ENCODE measurements at regions not wholly inside any gene's neighbourhood (a gene's known extent, or its start where the extent isn't known, plus 50 kb on each side); places are given as distances from the start of the nearest gene placed in this dataset.

DNA sequence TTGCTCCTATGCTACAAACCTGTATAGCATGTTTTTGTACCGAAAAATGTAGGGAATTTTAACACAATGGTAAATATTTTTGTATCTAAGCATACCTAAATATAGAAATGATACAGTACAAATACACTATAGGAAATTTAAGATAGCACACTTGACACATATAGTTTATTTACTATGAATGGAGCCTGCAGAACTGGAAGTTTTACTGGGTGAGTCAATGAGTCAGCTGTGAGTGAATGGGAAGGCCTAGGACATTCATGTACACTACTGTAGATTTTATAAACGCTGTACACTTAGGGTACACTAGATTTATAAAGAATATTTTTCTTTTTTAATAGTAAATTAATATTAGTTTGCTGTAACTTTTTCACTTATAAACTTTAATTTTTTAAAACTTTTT lies 707.7 kb upstream of the EPHA6 start:
- BruUV-seq (replicated peaks), result no TSS peak
- H3K79me2 ChIP-seq (ENCODE audit: insufficient read depth, low read length), result no peaks in the 10 kb centered on the region
- peaks cover 12 to 16% of the 10 kb centered on the region in 2 experiments; a peak in 2 of 4 replicates for H3K9me3 ChIP-seq (ENCODE audit: control insufficient read depth in 1 of 2, insufficient read depth in 1 of 2, low read depth in 1 of 2, low read length in 2 of 2)
- no peaks in the 10 kb centered on the region for H3K9me2 ChIP-seq (ENCODE audit: insufficient read depth)
- H3K4me1 ChIP-seq (ENCODE audit: control insufficient read depth in 1 of 2, insufficient read depth in 2 of 2, low read length in 2 of 2), result no peaks in the 10 kb centered on the region
- H4K20me1 ChIP-seq (ENCODE audit: insufficient read depth), result no peaks in the 10 kb centered on the region
- no peak for TF ChIP-seq SIN3A (IDR thresholded peaks at IDR 0.05; ENCODE audit: low read depth)
- TF ChIP-seq POLR2A (IDR thresholded peaks at IDR 0.05; ENCODE audit: borderline replicate concordance, extremely low read depth, insufficient read depth, insufficient read length), result no peak
- TF ChIP-seq, protein P1, sequence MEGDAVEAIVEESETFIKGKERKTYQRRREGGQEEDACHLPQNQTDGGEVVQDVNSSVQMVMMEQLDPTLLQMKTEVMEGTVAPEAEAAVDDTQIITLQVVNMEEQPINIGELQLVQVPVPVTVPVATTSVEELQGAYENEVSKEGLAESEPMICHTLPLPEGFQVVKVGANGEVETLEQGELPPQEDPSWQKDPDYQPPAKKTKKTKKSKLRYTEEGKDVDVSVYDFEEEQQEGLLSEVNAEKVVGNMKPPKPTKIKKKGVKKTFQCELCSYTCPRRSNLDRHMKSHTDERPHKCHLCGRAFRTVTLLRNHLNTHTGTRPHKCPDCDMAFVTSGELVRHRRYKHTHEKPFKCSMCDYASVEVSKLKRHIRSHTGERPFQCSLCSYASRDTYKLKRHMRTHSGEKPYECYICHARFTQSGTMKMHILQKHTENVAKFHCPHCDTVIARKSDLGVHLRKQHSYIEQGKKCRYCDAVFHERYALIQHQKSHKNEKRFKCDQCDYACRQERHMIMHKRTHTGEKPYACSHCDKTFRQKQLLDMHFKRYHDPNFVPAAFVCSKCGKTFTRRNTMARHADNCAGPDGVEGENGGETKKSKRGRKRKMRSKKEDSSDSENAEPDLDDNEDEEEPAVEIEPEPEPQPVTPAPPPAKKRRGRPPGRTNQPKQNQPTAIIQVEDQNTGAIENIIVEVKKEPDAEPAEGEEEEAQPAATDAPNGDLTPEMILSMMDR (IDR thresholded peaks at IDR 0.05 in 2 of 3, conservative IDR thresholded peaks at IDR 0.05 in 1 of 3; ENCODE audit: borderline replicate concordance in 1 of 3, insufficient read depth in 1 of 3, low read depth in 2 of 3, low read length in 2 of 3), result no peak
- TF ChIP-seq ZNF274 (IDR thresholded peaks at IDR 0.05; ENCODE audit: low read depth, low read length), result no peak
- TF ChIP-seq, protein P2, sequence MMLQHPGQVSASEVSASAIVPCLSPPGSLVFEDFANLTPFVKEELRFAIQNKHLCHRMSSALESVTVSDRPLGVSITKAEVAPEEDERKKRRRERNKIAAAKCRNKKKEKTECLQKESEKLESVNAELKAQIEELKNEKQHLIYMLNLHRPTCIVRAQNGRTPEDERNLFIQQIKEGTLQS (IDR thresholded peaks at IDR 0.05), result no peak
- no peak for TF ChIP-seq JUND (IDR thresholded peaks at IDR 0.05)
- TF ChIP-seq ZFX (IDR thresholded peaks at IDR 0.05), result no peak
- TF ChIP-seq, protein P3, sequence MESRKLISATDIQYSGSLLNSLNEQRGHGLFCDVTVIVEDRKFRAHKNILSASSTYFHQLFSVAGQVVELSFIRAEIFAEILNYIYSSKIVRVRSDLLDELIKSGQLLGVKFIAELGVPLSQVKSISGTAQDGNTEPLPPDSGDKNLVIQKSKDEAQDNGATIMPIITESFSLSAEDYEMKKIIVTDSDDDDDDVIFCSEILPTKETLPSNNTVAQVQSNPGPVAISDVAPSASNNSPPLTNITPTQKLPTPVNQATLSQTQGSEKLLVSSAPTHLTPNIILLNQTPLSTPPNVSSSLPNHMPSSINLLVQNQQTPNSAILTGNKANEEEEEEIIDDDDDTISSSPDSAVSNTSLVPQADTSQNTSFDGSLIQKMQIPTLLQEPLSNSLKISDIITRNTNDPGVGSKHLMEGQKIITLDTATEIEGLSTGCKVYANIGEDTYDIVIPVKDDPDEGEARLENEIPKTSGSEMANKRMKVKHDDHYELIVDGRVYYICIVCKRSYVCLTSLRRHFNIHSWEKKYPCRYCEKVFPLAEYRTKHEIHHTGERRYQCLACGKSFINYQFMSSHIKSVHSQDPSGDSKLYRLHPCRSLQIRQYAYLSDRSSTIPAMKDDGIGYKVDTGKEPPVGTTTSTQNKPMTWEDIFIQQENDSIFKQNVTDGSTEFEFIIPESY (IDR thresholded peaks at IDR 0.05; ENCODE audit: extremely low read depth, insufficient replicate concordance, low read length), result no peak
- no peak for TF ChIP-seq CBX3 (IDR thresholded peaks at IDR 0.05; ENCODE audit: low read depth)
- no peak for TF ChIP-seq EZH2phosphoT487 (IDR thresholded peaks at IDR 0.05; ENCODE audit: borderline replicate concordance)
- TF ChIP-seq RAD21 (IDR thresholded peaks at IDR 0.05; ENCODE audit: low read depth), result no peak
- no peak for TF ChIP-seq SRF (IDR thresholded peaks at IDR 0.05; ENCODE audit: low read depth)
- no peak for TF ChIP-seq EGR1 (IDR thresholded peaks at IDR 0.05; ENCODE audit: low read depth)
- H3K4me2 ChIP-seq (ENCODE audit: low read length), result no peak overlapping the region
- DNase-seq (ENCODE audit: low read depth, low spot score) (no peak), ATAC-seq (no peak)
- H3K9ac ChIP-seq (ENCODE audit: low read length), result no peak overlapping the region
- H3K36me3 ChIP-seq (ENCODE audit: control insufficient read depth in 1 of 2, insufficient read depth in 2 of 2, low read length in 2 of 2), result no peaks in the 10 kb centered on the region
- no peak overlapping the region for H2AFZ ChIP-seq (ENCODE audit: low read depth, low read length, poor library complexity, severe bottlenecking)
- no peak overlapping the region for H3K4me3 ChIP-seq (replicated peaks in 1 of 2; ENCODE audit: low read depth in 1 of 2, low read length in 2 of 2)
- intact Hi-C loops (cut with micrococcal nuclease), result no loop called here
- no peaks in the 10 kb centered on the region for H3K27me3 ChIP-seq (ENCODE audit: insufficient read depth, low read length)
- POLR2A ChIA-PET, result no interaction called here
- H3K27ac ChIP-seq (ENCODE audit: low read depth, low read length), result no peak overlapping the region
- RAD21 ChIA-PET (ENCODE audit: low non-redundant PET in 1 of 2, low total read pairs in 2 of 2, uncharacterized antibody in 2 of 2, unreplicated experiment in 2 of 2), result no interaction called here
- CTCF ChIA-PET, result no interaction called here
